NT2/D1 (cell line): ENCODE measurements at regions not wholly inside any gene's neighbourhood (a gene's known extent, or its start where the extent isn't known, plus 50 kb on each side); places are given as distances from the start of the nearest gene placed in this dataset.
"Not testable (repeated sequence)": the region's sequence is repeated elsewhere in the genome, so short reads cannot be mapped to it uniquely, and the experiment has no call there.

Source experiments
- DNase-seq: peaks from one replicate; pipeline ENCODE4 v3.0.0-alpha.2; 2011; ENCODE audit warnings: low read depth, low spot score
- H3K27me3 ChIP-seq: 2 replicates; pipeline ENCODE4 v1.6.0; 2011; ENCODE audit warnings: mild to moderate bottlenecking; ENCODE audit not compliant: insufficient read length, insufficient read depth
- H3K36me3 ChIP-seq: 2 replicates; pipeline ENCODE4 v1.6.1; 2011; ENCODE audit warnings: mild to moderate bottlenecking, low read length, mixed read lengths; ENCODE audit not compliant: insufficient read depth, insufficient read length
- H3K4me1 ChIP-seq: 2 replicates; pipeline ENCODE4 v1.5.1; 2011; ENCODE audit not compliant: insufficient read depth, insufficient read length
- H3K4me3 ChIP-seq: 2 replicates; pipeline ENCODE4 v1.5.1; 2011; ENCODE audit warnings: low read depth; ENCODE audit not compliant: insufficient read length
- H3K9ac ChIP-seq: 2 replicates; pipeline ENCODE4 v1.6.0; 2011; ENCODE audit warnings: low read depth; ENCODE audit not compliant: insufficient read length
- H3K9me3 ChIP-seq: 2 replicates; pipeline ENCODE4 v1.5.1; 2011; ENCODE audit warnings: mild to moderate bottlenecking, low read length; ENCODE audit not compliant: insufficient read depth
- SUZ12 ChIP-seq: IDR thresholded peaks from 2 replicates; pipeline ENCODE4 v1.6.1; 2011; ENCODE audit not compliant: insufficient read length, insufficient read depth; ENCODE audit errors: extremely low read depth
- YY1 ChIP-seq: IDR thresholded peaks from 2 replicates; pipeline ENCODE4 v1.6.1; 2011; ENCODE audit not compliant: insufficient read length, insufficient read depth
- ZNF274 ChIP-seq: IDR thresholded peaks from 2 replicates; pipeline ENCODE4 v1.6.1; 2011; ENCODE audit warnings: mild to moderate bottlenecking, low read depth, low read length

DNA sequence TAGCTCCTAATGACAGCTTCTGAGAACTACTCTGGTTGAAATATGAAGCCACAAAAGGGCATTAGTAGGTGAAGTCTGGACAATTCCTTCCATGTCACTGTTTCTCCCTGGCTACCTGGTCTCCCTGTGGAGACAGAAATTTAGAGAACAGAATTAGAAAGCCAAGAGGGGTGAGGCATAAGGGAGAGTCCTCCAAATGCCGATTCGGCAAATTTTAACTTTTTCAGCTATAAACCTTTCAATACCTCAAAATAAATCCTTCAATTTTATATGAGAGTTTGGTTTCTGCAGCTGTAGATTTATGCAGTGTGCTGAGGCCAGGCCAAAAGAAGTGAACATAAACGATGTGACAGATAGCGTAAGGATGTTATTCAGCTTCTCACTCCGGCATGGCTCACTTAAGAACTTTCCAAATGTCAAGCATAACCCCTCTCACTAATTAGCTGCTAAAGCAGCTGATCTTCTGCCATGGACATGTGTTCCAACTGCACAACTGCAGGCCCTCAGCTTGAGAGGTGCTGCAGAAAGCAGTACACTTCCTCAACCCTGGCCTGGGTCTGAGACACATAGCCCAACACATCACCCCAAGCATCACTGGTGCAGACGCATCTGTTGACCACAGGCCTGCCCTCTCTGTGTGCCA is 247.9 kb upstream of the SOX9 start:
- no peak overlapping the region for H3K4me3 ChIP-seq
- no peaks in the 10 kb centered on the region for H3K9me3 ChIP-seq
- no peak overlapping the region for H3K9ac ChIP-seq
- H3K27me3 ChIP-seq, result no peaks in the 10 kb centered on the region
- no peaks in the 10 kb centered on the region for H3K36me3 ChIP-seq
- TF ChIP-seq SUZ12, result no peak
- TF ChIP-seq YY1, result no peak
- no peak for TF ChIP-seq ZNF274
- no peaks in the 10 kb centered on the region for H3K4me1 ChIP-seq
- no peak for DNase-seq

DNA sequence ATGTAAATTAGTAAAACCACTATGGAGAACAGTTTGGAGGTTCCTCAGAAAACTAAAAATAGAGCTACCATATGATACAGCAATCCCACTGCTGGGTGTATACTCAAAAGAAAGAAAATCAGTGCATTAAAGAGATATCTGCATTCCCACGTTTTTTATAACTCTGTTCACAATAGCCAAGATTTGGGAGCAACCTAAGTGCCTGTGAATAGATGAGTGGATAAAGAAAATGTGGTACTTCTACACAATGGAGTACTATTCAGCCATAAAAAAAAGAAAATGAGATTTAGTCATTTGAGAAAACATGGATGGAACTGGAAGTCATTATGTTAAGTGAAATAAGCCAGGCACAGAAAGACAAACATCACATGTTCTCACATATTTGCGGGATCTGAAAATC is 246.0 kb upstream of the SOX9 start:
- H3K27me3 ChIP-seq, H3K36me3 ChIP-seq, H3K9ac ChIP-seq, H3K4me1 ChIP-seq, H3K4me3 ChIP-seq, H3K9me3 ChIP-seq, DNase-seq: not testable (repeated sequence)

DNA sequence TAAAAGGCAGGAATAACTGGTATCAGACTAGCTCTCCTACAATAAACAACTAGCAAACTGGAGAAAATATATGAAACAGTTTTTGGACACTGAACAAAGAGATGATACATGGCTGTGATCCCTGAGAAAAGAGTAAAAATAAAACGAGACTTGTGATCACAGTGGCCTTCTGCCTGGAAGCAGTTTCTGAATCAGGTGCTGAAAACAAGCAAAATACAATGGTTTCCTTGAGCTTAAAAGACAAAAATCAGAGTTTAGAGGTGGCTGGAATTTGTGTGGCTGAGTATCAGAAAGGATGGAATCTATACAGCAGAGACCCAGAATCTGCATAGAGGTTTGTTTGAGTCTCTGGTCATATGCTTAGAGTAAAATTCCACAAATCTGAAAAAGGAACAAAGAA is 242.5 kb upstream of the SOX9 start:
- H3K9ac ChIP-seq, result no peak overlapping the region
- no peaks in the 10 kb centered on the region for H3K27me3 ChIP-seq
- H3K36me3 ChIP-seq, result no peaks in the 10 kb centered on the region
- no peaks in the 10 kb centered on the region for H3K4me1 ChIP-seq
- no peak for DNase-seq
- H3K4me3 ChIP-seq, result no peak overlapping the region
- TF ChIP-seq SUZ12 (no peak), ZNF274 (no peak), YY1 (no peak)
- H3K9me3 ChIP-seq, result no peaks in the 10 kb centered on the region

DNA sequence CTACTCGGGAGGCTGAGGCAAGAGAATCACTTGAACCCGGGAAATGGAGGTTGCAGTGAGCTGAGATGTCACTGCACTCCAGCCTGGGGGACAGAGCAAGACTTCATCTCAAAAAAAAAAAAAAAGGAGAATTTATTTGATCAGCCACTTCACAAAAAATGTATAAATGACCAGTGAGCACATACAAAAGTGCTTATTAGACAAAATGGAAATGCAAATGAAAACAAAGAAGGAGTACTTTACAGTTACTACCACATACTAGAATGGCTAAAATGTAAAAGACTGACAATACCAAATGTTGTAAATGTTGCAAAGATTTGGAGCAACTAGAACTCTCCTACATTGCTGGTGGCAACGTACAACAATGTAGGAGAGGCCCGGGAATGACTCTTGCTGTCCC is 241.8 kb upstream of the SOX9 start:
- TF ChIP-seq YY1 (no peak), ZNF274 (no peak), SUZ12 (no peak)
- Histone ChIP-seq H3K4me1 (no peaks in the 10 kb centered on the region), H3K27me3 (no peaks in the 10 kb centered on the region), H3K9me3 (no peaks in the 10 kb centered on the region), H3K36me3 (no peaks in the 10 kb centered on the region), H3K4me3 (no peak overlapping the region), H3K9ac (no peak overlapping the region)
- DNase-seq, result no peak

DNA sequence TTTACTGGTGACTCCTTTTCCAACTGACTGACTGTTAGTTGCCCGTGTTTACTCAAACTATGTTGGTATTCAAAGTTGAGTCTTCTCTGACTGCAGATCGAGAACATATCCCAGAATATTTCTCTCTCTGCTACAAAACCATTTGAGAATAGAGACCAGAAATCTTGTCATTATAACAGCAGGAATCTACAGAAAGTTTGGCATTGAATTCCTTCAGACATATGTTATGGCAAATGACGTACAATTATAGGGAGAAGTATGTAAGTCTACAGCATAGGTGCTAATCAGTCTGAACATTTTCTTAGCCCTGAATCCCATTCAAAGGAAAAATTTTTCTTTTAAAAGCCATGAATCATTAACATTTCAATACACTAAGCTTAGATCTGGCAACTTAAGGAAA is 239.8 kb upstream of the SOX9 start:
- no peaks in the 10 kb centered on the region for H3K27me3 ChIP-seq
- H3K4me3 ChIP-seq, result no peak overlapping the region
- H3K36me3 ChIP-seq, result no peaks in the 10 kb centered on the region
- H3K9me3 ChIP-seq, result no peaks in the 10 kb centered on the region
- no peak for DNase-seq
- TF ChIP-seq SUZ12 (no peak), YY1 (no peak), ZNF274 (no peak)
- no peaks in the 10 kb centered on the region for H3K4me1 ChIP-seq
- no peak overlapping the region for H3K9ac ChIP-seq

DNA sequence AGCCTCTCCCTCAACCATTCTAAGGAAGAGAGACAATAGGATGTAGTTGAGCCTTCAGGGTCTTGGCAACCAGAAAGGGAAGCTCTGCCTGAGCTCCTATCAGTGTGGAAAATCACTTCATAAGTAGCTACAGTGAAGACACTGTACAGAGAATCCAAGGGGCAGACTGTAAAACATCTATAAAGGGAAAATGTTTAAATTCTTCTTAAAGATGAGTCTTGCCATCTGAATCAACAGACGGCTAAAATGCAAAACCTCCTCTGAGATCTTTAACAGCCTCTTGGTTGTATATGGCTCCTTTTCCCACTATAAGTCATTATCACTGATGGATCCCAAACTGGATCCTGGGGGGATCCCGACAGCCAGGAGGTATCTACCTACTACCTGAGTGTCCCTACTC is 239.2 kb upstream of the SOX9 start:
- H3K4me1 ChIP-seq, result no peaks in the 10 kb centered on the region
- H3K9me3 ChIP-seq, result no peaks in the 10 kb centered on the region
- no peak overlapping the region for H3K4me3 ChIP-seq
- H3K27me3 ChIP-seq, result no peaks in the 10 kb centered on the region
- no peak for TF ChIP-seq ZNF274
- no peak for TF ChIP-seq SUZ12
- TF ChIP-seq YY1, result no peak
- no peaks in the 10 kb centered on the region for H3K36me3 ChIP-seq
- no peak for DNase-seq
- H3K9ac ChIP-seq, result no peak overlapping the region

DNA sequence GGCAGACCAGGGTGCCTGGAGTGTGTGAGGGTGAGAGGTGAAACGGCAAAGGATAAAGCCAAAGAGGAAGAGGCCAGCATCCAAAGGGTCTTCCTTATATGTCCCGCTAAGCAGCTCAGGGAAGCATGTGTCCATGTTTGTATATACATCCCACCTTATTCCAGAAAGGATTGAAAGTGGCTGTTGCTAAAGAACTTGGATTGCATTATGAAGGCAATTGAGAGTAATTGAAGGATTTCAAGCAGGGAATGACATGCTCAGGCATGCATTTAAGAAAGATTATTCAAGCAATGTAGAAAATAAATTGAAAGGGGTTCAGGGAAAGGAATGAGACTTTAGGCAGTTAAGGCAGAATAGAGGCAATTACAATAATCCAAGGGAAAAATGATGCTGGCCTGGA is 237.6 kb upstream of the SOX9 start:
- Histone ChIP-seq H3K9me3 (no peaks in the 10 kb centered on the region), H3K27me3 (no peaks in the 10 kb centered on the region), H3K36me3 (no peaks in the 10 kb centered on the region), H3K4me1 (no peaks in the 10 kb centered on the region), H3K4me3 (no peak overlapping the region), H3K9ac (no peak overlapping the region)
- TF ChIP-seq YY1 (no peak), ZNF274 (no peak), SUZ12 (no peak)
- no peak for DNase-seq

DNA sequence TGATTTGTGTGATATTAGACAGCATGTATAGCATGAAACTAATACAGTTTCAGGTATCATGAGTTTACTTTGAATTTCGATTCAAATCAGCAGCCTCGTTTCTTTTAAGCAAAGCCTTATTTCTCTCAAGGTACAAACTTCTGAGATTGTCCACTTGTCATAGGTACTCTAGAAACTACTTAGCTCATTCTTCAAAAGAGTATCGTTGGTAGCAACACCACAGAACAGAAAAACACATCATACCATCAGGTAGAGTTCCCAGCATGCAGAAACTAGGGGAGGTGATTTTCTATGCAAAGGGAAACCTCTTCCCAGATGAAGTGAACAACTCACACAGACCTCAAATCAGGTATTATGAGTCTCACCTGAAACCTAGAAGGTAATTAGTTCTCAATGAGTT is 237.0 kb upstream of the SOX9 start:
- no peak overlapping the region for H3K9ac ChIP-seq
- H3K9me3 ChIP-seq, result no peaks in the 10 kb centered on the region
- TF ChIP-seq ZNF274, result no peak
- no peak for TF ChIP-seq SUZ12
- TF ChIP-seq YY1, result no peak
- DNase-seq, result no peak
- no peaks in the 10 kb centered on the region for H3K4me1 ChIP-seq
- no peak overlapping the region for H3K4me3 ChIP-seq
- no peaks in the 10 kb centered on the region for H3K36me3 ChIP-seq
- H3K27me3 ChIP-seq, result no peaks in the 10 kb centered on the region
